GM21381 (cell line): ENCODE measurements at regions not wholly inside any gene's neighbourhood (a gene's known extent, or its start where the extent isn't known, plus 50 kb on each side); places are given as distances from the start of the nearest gene placed in this dataset.

ENCODE experiments used
- ATAC-seq: cut with Tn5 transposase; IDR thresholded peaks from one replicate; pipeline ENCODE4 v1.9.1; 2021; ENCODE audit warnings: mild to moderate bottlenecking, moderate library complexity; ENCODE audit not compliant: unreplicated experiment

- ATAC-seq = no peak
Observed at GRCh38 chr16:73717266-73717974, 579.2 kb upstream of the PSMD7 start.

GRCh38 chr16:73714976-73715375 lies 581.6 kb upstream of the PSMD7 start:
- ATAC-seq = no peak

GRCh38 chr16:73713778-73714495 lies 582.7 kb upstream of the PSMD7 start:
- no peak for ATAC-seq

GRCh38 chr16:73713251-73713650 lies 583.4 kb upstream of the PSMD7 start:
- ATAC-seq = no peak

GRCh38 chr16:73711406-73712080 lies 585.1 kb upstream of the PSMD7 start:
- ATAC-seq = no peak

- no peak for ATAC-seq
Observed at GRCh38 chr16:73710526-73710925, 586.1 kb upstream of the PSMD7 start.

GRCh38 chr16:73707863-73708262 lies 588.8 kb upstream of the PSMD7 start:
- ATAC-seq = no peak

GRCh38 chr16:73703891-73704290 lies 592.7 kb upstream of the PSMD7 start:
- ATAC-seq = no peak

GRCh38 chr16:73697336-73697735 lies 599.3 kb upstream of the PSMD7 start:
- ATAC-seq = no peak

GRCh38 chr16:73692861-73693260 lies 603.8 kb upstream of the PSMD7 start:
- ATAC-seq = no peak

GRCh38 chr16:73683804-73684203 lies 612.8 kb upstream of the PSMD7 start:
- no peak for ATAC-seq

- no peak for ATAC-seq
Observed at GRCh38 chr16:73672135-73672534, 624.2 kb upstream of the ZFHX3 start.

- no peak for ATAC-seq
Observed at GRCh38 chr16:73670836-73671820, 623.2 kb upstream of the ZFHX3 start.

- ATAC-seq = no peak
Observed at GRCh38 chr16:73669535-73670274, 621.8 kb upstream of the ZFHX3 start.

GRCh38 chr16:73663720-73664119 lies 615.8 kb upstream of the ZFHX3 start:
- no peak for ATAC-seq

GRCh38 chr16:73636196-73636595 lies 588.3 kb upstream of the ZFHX3 start:
- ATAC-seq = no peak

GRCh38 chr16:73629011-73629410 lies 581.1 kb upstream of the ZFHX3 start:
- no peak for ATAC-seq

GRCh38 chr16:73617738-73618137 lies 569.8 kb upstream of the ZFHX3 start:
- ATAC-seq = no peak

- no peak for ATAC-seq
Observed at GRCh38 chr16:73616770-73617169, 568.8 kb upstream of the ZFHX3 start.

- no peak for ATAC-seq
Observed at GRCh38 chr16:73616166-73616753, 568.3 kb upstream of the ZFHX3 start.
